ENCODE measurements at regions not wholly inside any gene's neighbourhood (a gene's known extent, or its start where the extent isn't known, plus 50 kb on each side); places are given as distances from the start of the nearest gene placed in this dataset.

GRCh38 chr6:88301256-88301655, 135.1 kb upstream of the CNR1 start:
- Histone ChIP-seq H3K4me3 (no peak overlapping the region), H3K36me3 (no peaks in the 10 kb centered on the region), H3K27ac (no peak overlapping the region), H3K27me3 (no peaks in the 10 kb centered on the region), H3K9me3 (replicated peaks in 1 of 11) (no peaks in the 10 kb centered on the region), H3K4me1 (no peaks in the 10 kb centered on the region), H4K20me1 (no peaks in the 10 kb centered on the region), H3K4me2 (no peak overlapping the region), H3K9ac (no peak overlapping the region)
- TF ChIP-seq Cebpa-rat (IDR thresholded peaks at IDR 0.05): no peak

GRCh38 chr6:88298066-88298845, 132.1 kb upstream of the CNR1 start:
- Histone ChIP-seq H3K4me2 (no peak overlapping the region), H3K36me3 (no peaks in the 10 kb centered on the region), H3K9ac (no peak overlapping the region), H3K4me1 (no peaks in the 10 kb centered on the region), H3K9me3 (replicated peaks in 1 of 11) (no peaks in the 10 kb centered on the region), H3K27me3 (no peaks in the 10 kb centered on the region), H3K4me3 (no peak overlapping the region), H4K20me1 (no peaks in the 10 kb centered on the region), H3K27ac (no peak overlapping the region)
- TF ChIP-seq Cebpa-rat (IDR thresholded peaks at IDR 0.05): no peak

- no peaks in the 10 kb centered on the region for H3K27me3 ChIP-seq
- TF ChIP-seq Cebpa-rat (IDR thresholded peaks at IDR 0.05): no peak
- no peak overlapping the region for H3K4me3 ChIP-seq
- no peaks in the 10 kb centered on the region for H3K36me3 ChIP-seq
- H3K4me2 ChIP-seq: no peak overlapping the region
- H3K9ac ChIP-seq: no peak overlapping the region
- H3K4me1 ChIP-seq: no peaks in the 10 kb centered on the region
- H3K27ac ChIP-seq: no peak overlapping the region
- H4K20me1 ChIP-seq: no peaks in the 10 kb centered on the region
- no peaks in the 10 kb centered on the region for H3K9me3 ChIP-seq (replicated peaks in 1 of 11)
These were observed 130.5 kb upstream of the CNR1 start for GRCh38 chr6:88296694-88297093.

DNA sequence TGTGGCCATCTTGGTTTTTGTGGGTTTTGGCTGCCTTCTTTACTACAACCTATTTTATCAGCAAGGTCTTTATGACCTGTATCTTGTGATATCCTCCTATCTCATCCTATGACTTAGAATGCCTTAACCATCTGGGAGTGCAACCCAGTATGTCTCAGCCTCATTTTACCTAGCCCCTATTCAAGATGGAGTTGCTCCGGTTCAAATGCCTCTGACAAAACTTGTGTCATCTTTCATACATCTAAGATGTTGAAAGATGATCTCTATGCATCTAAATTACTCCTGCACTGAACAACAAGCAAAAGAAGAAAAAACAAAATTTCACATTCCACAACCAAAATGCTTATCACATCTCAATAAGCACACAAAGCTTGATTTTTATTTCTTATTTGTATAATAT, 129.5 kb upstream of the CNR1 start:
- Histone ChIP-seq H3K9ac (no peak overlapping the region), H3K9me3 (replicated peaks in 1 of 11) (peaks cover 0 to 5% (median 3%) of the 10 kb centered on the region in 11 experiments; a peak in 11 of 22 replicates), H3K27me3 (no peaks in the 10 kb centered on the region), H3K27ac (no peak overlapping the region), H3K4me2 (no peak overlapping the region), H3K4me3 (no peak overlapping the region), H3K4me1 (no peaks in the 10 kb centered on the region), H4K20me1 (no peaks in the 10 kb centered on the region), H3K36me3 (no peaks in the 10 kb centered on the region)
- no peak for TF ChIP-seq Cebpa-rat (IDR thresholded peaks at IDR 0.05)

- TF ChIP-seq Cebpa-rat (IDR thresholded peaks at IDR 0.05): no peak
- no peak overlapping the region for H3K4me3 ChIP-seq
- H3K9ac ChIP-seq: no peak overlapping the region
- no peaks in the 10 kb centered on the region for H3K36me3 ChIP-seq
- no peaks in the 10 kb centered on the region for H3K27me3 ChIP-seq
- no peak overlapping the region for H3K27ac ChIP-seq
- peaks cover 0 to 14% (median 8%) of the 10 kb centered on the region in 11 experiments; a peak in 11 of 22 replicates for H3K9me3 ChIP-seq (replicated peaks in 1 of 11)
- H3K4me2 ChIP-seq: no peak overlapping the region
- H4K20me1 ChIP-seq: no peaks in the 10 kb centered on the region
- H3K4me1 ChIP-seq: no peaks in the 10 kb centered on the region
These were observed 128.6 kb upstream of the CNR1 start for GRCh38 chr6:88294702-88295101.

DNA sequence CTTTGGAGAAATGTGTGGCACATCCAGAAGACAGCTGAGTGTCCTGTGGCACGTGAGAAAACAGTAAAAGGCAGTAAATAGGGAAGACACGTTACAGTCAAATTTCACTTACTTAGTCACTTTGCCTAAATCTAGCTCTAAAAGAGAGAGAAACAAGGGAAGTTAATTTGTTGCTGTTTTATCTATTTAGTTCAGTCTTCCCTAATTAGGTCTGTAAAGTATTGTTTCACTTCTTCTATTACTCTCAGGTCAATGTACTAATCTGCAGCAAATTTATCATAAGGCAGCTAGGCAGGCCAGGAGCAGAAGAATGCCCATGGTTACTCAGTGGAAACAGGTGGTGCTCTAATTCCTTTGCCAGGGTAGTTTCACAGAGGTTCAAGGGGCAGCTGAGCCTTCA, 124.3 kb upstream of the CNR1 start:
- no peaks in the 10 kb centered on the region for H3K4me1 ChIP-seq
- no peak overlapping the region for H3K4me3 ChIP-seq
- no peaks in the 10 kb centered on the region for H3K36me3 ChIP-seq
- H3K27ac ChIP-seq: no peak overlapping the region
- H3K27me3 ChIP-seq: no peaks in the 10 kb centered on the region
- no peak for TF ChIP-seq Cebpa-rat (IDR thresholded peaks at IDR 0.05)
- H3K4me2 ChIP-seq: no peak overlapping the region
- H3K9me3 ChIP-seq (replicated peaks in 1 of 11): peaks cover 0 to 20% (median 9%) of the 10 kb centered on the region in 11 experiments; a peak in 17 of 22 replicates
- H4K20me1 ChIP-seq: no peaks in the 10 kb centered on the region
- no peak overlapping the region for H3K9ac ChIP-seq

DNA sequence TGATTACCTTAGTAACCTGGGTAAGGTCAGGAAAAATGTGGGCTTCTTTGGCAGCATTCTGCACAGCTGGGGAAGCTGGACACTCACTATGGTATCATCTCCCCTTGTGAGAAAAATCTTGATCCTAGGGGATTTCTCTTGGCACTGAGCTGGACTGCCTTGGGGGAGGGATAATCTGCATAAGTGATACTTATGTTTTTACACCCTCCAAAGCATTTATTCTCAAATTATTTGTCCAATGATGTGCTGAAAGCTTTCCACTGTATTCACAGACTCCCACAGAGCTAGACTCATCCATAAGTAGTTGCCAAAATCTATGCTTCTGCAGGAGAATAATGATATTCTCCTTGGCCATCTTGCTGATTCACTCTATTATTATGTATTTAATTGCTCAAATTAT, 121.5 kb upstream of the CNR1 start:
- H3K36me3 ChIP-seq: no peaks in the 10 kb centered on the region
- no peak overlapping the region for H3K4me3 ChIP-seq
- H4K20me1 ChIP-seq: no peaks in the 10 kb centered on the region
- no peak overlapping the region for H3K4me2 ChIP-seq
- no peaks in the 10 kb centered on the region for H3K4me1 ChIP-seq
- H3K9me3 ChIP-seq (replicated peaks in 1 of 11): peaks cover 0 to 20% (median 9%) of the 10 kb centered on the region in 11 experiments; a peak in 17 of 22 replicates
- H3K27ac ChIP-seq: no peak overlapping the region
- no peak overlapping the region for H3K9ac ChIP-seq
- no peaks in the 10 kb centered on the region for H3K27me3 ChIP-seq
- TF ChIP-seq Cebpa-rat (IDR thresholded peaks at IDR 0.05): no peak

GRCh38 chr6:88276331-88276730, 110.2 kb upstream of the CNR1 start:
- H4K20me1 ChIP-seq: no peaks in the 10 kb centered on the region
- TF ChIP-seq Cebpa-rat (IDR thresholded peaks at IDR 0.05): no peak
- no peak overlapping the region for H3K4me2 ChIP-seq
- H3K9me3 ChIP-seq (replicated peaks in 1 of 11): no peaks in the 10 kb centered on the region
- H3K27ac ChIP-seq: no peak overlapping the region
- H3K4me3 ChIP-seq: no peak overlapping the region
- H3K4me1 ChIP-seq: no peaks in the 10 kb centered on the region
- no peaks in the 10 kb centered on the region for H3K27me3 ChIP-seq
- H3K36me3 ChIP-seq: no peaks in the 10 kb centered on the region
- H3K9ac ChIP-seq: no peak overlapping the region

- no peak for TF ChIP-seq Cebpa-rat (IDR thresholded peaks at IDR 0.05)
- no peaks in the 10 kb centered on the region for H3K27me3 ChIP-seq
- H3K9me3 ChIP-seq (replicated peaks in 1 of 11): no peaks in the 10 kb centered on the region
- no peak overlapping the region for H3K27ac ChIP-seq
- H3K4me1 ChIP-seq: peaks cover 0 to 5% (median 2%) of the 10 kb centered on the region in 10 experiments; a peak in 6 of 20 replicates
- H4K20me1 ChIP-seq: no peaks in the 10 kb centered on the region
- no peaks in the 10 kb centered on the region for H3K36me3 ChIP-seq
- H3K9ac ChIP-seq: no peak overlapping the region
- no peak overlapping the region for H3K4me2 ChIP-seq
- H3K4me3 ChIP-seq: no peak overlapping the region
These were observed 102.4 kb upstream of the CNR1 start for GRCh38 chr6:88268508-88268907.

GRCh38 chr6:88266126-88266525, 100.0 kb upstream of the CNR1 start:
- H3K4me2 ChIP-seq: no peak overlapping the region
- H3K4me1 ChIP-seq: peaks cover 0 to 26% (median 5%) of the 10 kb centered on the region in 10 experiments; a peak in 8 of 20 replicates
- TF ChIP-seq Cebpa-rat (IDR thresholded peaks at IDR 0.05): no peak
- no peak overlapping the region for H3K9ac ChIP-seq
- H3K9me3 ChIP-seq (replicated peaks in 1 of 11): no peaks in the 10 kb centered on the region
- no peaks in the 10 kb centered on the region for H3K27me3 ChIP-seq
- no peak overlapping the region for H3K4me3 ChIP-seq
- no peak overlapping the region for H3K27ac ChIP-seq
- no peaks in the 10 kb centered on the region for H4K20me1 ChIP-seq
- H3K36me3 ChIP-seq: no peaks in the 10 kb centered on the region

Measured in BLaER1 treated with 17β-estradiol and CSF1 and Interleukin-3, amounts not matched to agents 10 nM and 100 nM (cell line).